ENCODE measurements at regions not wholly inside any gene's neighbourhood (a gene's known extent, or its start where the extent isn't known, plus 50 kb on each side); places are given as distances from the start of the nearest gene placed in this dataset.

GRCh38 chr4:67020438-67020797 lies 524.9 kb downstream of the CENPC start:
- TF ChIP-seq CTCF (IDR thresholded peaks at IDR 0.05) (no peak), EP300 (IDR thresholded peaks at IDR 0.05) (no peak)

Data from ovary (tissue), 3 donors.